ENCODE measurements at regions not wholly inside any gene's neighbourhood (a gene's known extent, or its start where the extent isn't known, plus 50 kb on each side); places are given as distances from the start of the nearest gene placed in this dataset.

GRCh38 chr16:48852951-48853350 is 243.0 kb upstream of the N4BP1 start:
- no peak overlapping the region for H3K9ac ChIP-seq (ENCODE audit: insufficient read depth in 1 of 2, low read length in 2 of 2)
- H3K9me3 ChIP-seq (ENCODE audit: control insufficient read depth in 4 of 4, insufficient read depth in 3 of 4, low read length in 3 of 4), result no peaks in the 10 kb centered on the region
- H3K36me3 ChIP-seq (ENCODE audit: control insufficient read depth in 4 of 4, insufficient read depth in 4 of 4, low read length in 4 of 4), result no peaks in the 10 kb centered on the region
- no peak overlapping the region for H3K4me3 ChIP-seq
- peaks cover 0 to 3% (median 0%) of the 10 kb centered on the region in 3 donors for H3K27me3 ChIP-seq (ENCODE audit: control insufficient read depth in 3 of 3, insufficient read depth in 3 of 3, low read length in 2 of 3)
- H3K4me1 ChIP-seq (ENCODE audit: control insufficient read depth in 5 of 5, insufficient read depth in 5 of 5, low read length in 5 of 5), result no peaks in the 10 kb centered on the region
- ATAC-seq (ENCODE audit: insufficient read depth, low FRiP score) (no peak), DNase-seq (no peak)
- TF ChIP-seq CTCF (IDR thresholded peaks at IDR 0.05; ENCODE audit: control extremely low read depth, extremely low read depth), result no peak
- 51 to 77% methylated on average over 12 of the region's 12 CpGs for WGBS, 2 donors
- H3K27ac ChIP-seq (ENCODE audit: low read depth in 1 of 2, low read length in 1 of 2), result no peak overlapping the region

- DNase-seq, result no peak
- no peaks in the 10 kb centered on the region for H3K9me3 ChIP-seq (ENCODE audit: control insufficient read depth in 4 of 4, insufficient read depth in 3 of 4, low read length in 3 of 4)
- no peak for ATAC-seq (ENCODE audit: insufficient read depth, low FRiP score)
- H3K4me3 ChIP-seq, result no peak overlapping the region
- WGBS, 2 donors, result 54 to 67% methylated on average over 6 of the region's 6 CpGs
- no peaks in the 10 kb centered on the region for H3K36me3 ChIP-seq (ENCODE audit: control insufficient read depth in 4 of 4, insufficient read depth in 4 of 4, low read length in 4 of 4)
- H3K27ac ChIP-seq (ENCODE audit: low read depth in 1 of 2, low read length in 1 of 2), result no peak overlapping the region
- no peak overlapping the region for H3K9ac ChIP-seq (ENCODE audit: insufficient read depth in 1 of 2, low read length in 2 of 2)
- H3K27me3 ChIP-seq (ENCODE audit: control insufficient read depth in 3 of 3, insufficient read depth in 3 of 3, low read length in 2 of 3), result no peaks in the 10 kb centered on the region
- TF ChIP-seq CTCF (IDR thresholded peaks at IDR 0.05; ENCODE audit: control extremely low read depth, extremely low read depth), result no peak
- no peaks in the 10 kb centered on the region for H3K4me1 ChIP-seq (ENCODE audit: control insufficient read depth in 5 of 5, insufficient read depth in 5 of 5, low read length in 5 of 5)
These were observed 242.5 kb upstream of the N4BP1 start for GRCh38 chr16:48852458-48852857.

GRCh38 chr16:48850097-48850770 is 240.3 kb upstream of the N4BP1 start:
- no peak for TF ChIP-seq CTCF (IDR thresholded peaks at IDR 0.05; ENCODE audit: control extremely low read depth, extremely low read depth)
- DNase-seq (no peak), ATAC-seq (ENCODE audit: insufficient read depth, low FRiP score) (no peak)
- Histone ChIP-seq H3K4me1 (ENCODE audit: control insufficient read depth in 5 of 5, insufficient read depth in 5 of 5, low read length in 5 of 5) (no peaks in the 10 kb centered on the region), H3K27ac (ENCODE audit: low read depth in 1 of 2, low read length in 1 of 2) (no peak overlapping the region), H3K27me3 (ENCODE audit: control insufficient read depth in 3 of 3, insufficient read depth in 3 of 3, low read length in 2 of 3) (no peaks in the 10 kb centered on the region), H3K36me3 (ENCODE audit: control insufficient read depth in 4 of 4, insufficient read depth in 4 of 4, low read length in 4 of 4) (no peaks in the 10 kb centered on the region), H3K9ac (ENCODE audit: insufficient read depth in 1 of 2, low read length in 2 of 2) (no peak overlapping the region), H3K4me3 (no peak overlapping the region), H3K9me3 (ENCODE audit: control insufficient read depth in 4 of 4, insufficient read depth in 3 of 4, low read length in 3 of 4) (peaks cover 0 to 1% (median 0%) of the 10 kb centered on the region in 4 donors)
- 77 to 89% methylated on average over 7 of the region's 7 CpGs for WGBS, 2 donors

GRCh38 chr16:48846277-48846676 is 236.3 kb upstream of the N4BP1 start:
- H3K9me3 ChIP-seq (ENCODE audit: control insufficient read depth in 4 of 4, insufficient read depth in 3 of 4, low read length in 3 of 4), result peaks cover 0 to 4% (median 0%) of the 10 kb centered on the region in 4 donors
- 83 to 86% methylated on average over 2 of the region's 2 CpGs for WGBS, 2 donors
- H3K27me3 ChIP-seq (ENCODE audit: control insufficient read depth in 3 of 3, insufficient read depth in 3 of 3, low read length in 2 of 3), result no peaks in the 10 kb centered on the region
- no peak for DNase-seq
- no peak overlapping the region for H3K4me3 ChIP-seq
- H3K9ac ChIP-seq (ENCODE audit: insufficient read depth in 1 of 2, low read length in 2 of 2), result no peak overlapping the region
- H3K4me1 ChIP-seq (ENCODE audit: control insufficient read depth in 5 of 5, insufficient read depth in 5 of 5, low read length in 5 of 5), result no peaks in the 10 kb centered on the region
- H3K27ac ChIP-seq (ENCODE audit: low read depth in 1 of 2, low read length in 1 of 2), result no peak overlapping the region
- H3K36me3 ChIP-seq (ENCODE audit: control insufficient read depth in 4 of 4, insufficient read depth in 4 of 4, low read length in 4 of 4), result no peaks in the 10 kb centered on the region
- TF ChIP-seq CTCF (IDR thresholded peaks at IDR 0.05; ENCODE audit: control extremely low read depth, extremely low read depth), result no peak
- ATAC-seq (ENCODE audit: insufficient read depth, low FRiP score), result no peak
